GM23338 (cell line): ENCODE measurements at regions not wholly inside any gene's neighbourhood (a gene's known extent, or its start where the extent isn't known, plus 50 kb on each side); places are given as distances from the start of the nearest gene placed in this dataset.

Experiments
- ATAC-seq: fragments of 200-7000 bp; cut with Tn5 transposase; 3 replicates; pipeline ENCODE4 v1.9.1; 2020
- DNase-seq: peaks from one replicate; pipeline ENCODE4 v3.0.0-alpha.2; 2015; ENCODE audit warnings: low spot score
- H2AFZ ChIP-seq: fragments of 200-600 bp; sonication (generic); 2 replicates; pipeline ENCODE4 v1.8.0; 2016; ENCODE audit warnings: antibody characterized with exemption, mild to moderate bottlenecking, moderate library complexity
- H3F3A ChIP-seq: fragments of 200-600 bp; sonication (generic); replicated peaks from 2 replicates; pipeline ENCODE4 v1.8.0; 2017; ENCODE audit warnings: antibody characterized with exemption, mixed run types, low read depth
- H3K27ac ChIP-seq: fragments of 200-600 bp; sonication (generic); 2 replicates; pipeline ENCODE4 v1.6.1; 2016; ENCODE audit warnings: low read depth
- H3K27me3 ChIP-seq: fragments of 200-600 bp; sonication (generic); 2 replicates; pipeline ENCODE4 v1.8.0; 2016; ENCODE audit warnings: mild to moderate bottlenecking, mixed run types, moderate library complexity; ENCODE audit not compliant: insufficient read depth
- H3K36me3 ChIP-seq: fragments of 200-600 bp; sonication (generic); 2 replicates; pipeline ENCODE4 v1.8.0; 2016; ENCODE audit warnings: mild to moderate bottlenecking; ENCODE audit not compliant: insufficient read depth
- H3K4me1 ChIP-seq: fragments of 200-600 bp; sonication (generic); 2 replicates; pipeline ENCODE4 v1.8.0; 2016; ENCODE audit warnings: mild to moderate bottlenecking, moderate library complexity; ENCODE audit not compliant: insufficient read depth
- H3K4me2 ChIP-seq: fragments of 200-600 bp; sonication (generic); 2 replicates; pipeline ENCODE4 v1.7.1; 2017; ENCODE audit warnings: mixed run types
- H3K4me3 ChIP-seq: fragments of 200-600 bp; sonication (generic); 2 replicates; pipeline ENCODE4 v1.6.1; 2016; ENCODE audit warnings: mixed run types
- H3K79me2 ChIP-seq: fragments of 200-600 bp; sonication (generic); replicated peaks from 2 replicates; pipeline ENCODE4 v1.8.0; 2017; ENCODE audit warnings: mild to moderate bottlenecking; ENCODE audit not compliant: insufficient read depth
- H3K9me2 ChIP-seq: fragments of 200-600 bp; sonication (generic); 2 replicates; pipeline ENCODE4 v1.8.0; 2017; ENCODE audit not compliant: insufficient read depth
- H4K20me1 ChIP-seq: fragments of 200-600 bp; sonication (generic); replicated peaks from 2 replicates; pipeline ENCODE4 v1.8.0; 2017; ENCODE audit warnings: mild to moderate bottlenecking; ENCODE audit not compliant: insufficient read depth
- H3K27ac Mint-ChIP-seq: 2 replicates; pipeline ENCODE4 v1.8.0; 2020; ENCODE audit warnings: inconsistent platforms, mild to moderate bottlenecking, moderate library complexity, mixed read lengths
- H3K27me3 Mint-ChIP-seq: 3 replicates; pipeline ENCODE4 v1.8.0; 2022; ENCODE audit warnings: low read depth, mild to moderate bottlenecking, moderate library complexity, mixed read lengths, inconsistent platforms; ENCODE audit not compliant: insufficient read depth, poor library complexity
- H3K36me3 Mint-ChIP-seq: 3 replicates; pipeline ENCODE4 v1.8.0; 2021; ENCODE audit warnings: low read depth, mild to moderate bottlenecking, inconsistent platforms, moderate library complexity, mixed read lengths
- H3K4me1 Mint-ChIP-seq: 3 replicates; pipeline ENCODE4 v1.8.0; 2020; ENCODE audit warnings: mild to moderate bottlenecking, inconsistent platforms, mixed read lengths
- H3K4me3 Mint-ChIP-seq: 3 replicates; pipeline ENCODE4 v1.8.0; 2021; ENCODE audit warnings: moderate library complexity, mild to moderate bottlenecking, inconsistent platforms, mixed read lengths
- H3K9me3 Mint-ChIP-seq: 3 replicates; pipeline ENCODE4 v1.8.0; 2020; ENCODE audit warnings: moderate library complexity, mild to moderate bottlenecking, inconsistent platforms, mixed read lengths
- ETS1 ChIP-seq: IDR thresholded peaks from 2 replicates; pipeline ENCODE4 v1.6.1; 2016; ENCODE audit warnings: antibody characterized with exemption
- EZH2 ChIP-seq: fragments of 200-600 bp; sonication (generic); IDR thresholded peaks from one replicate; pipeline ENCODE4 v1.8.0; 2017; ENCODE audit warnings: antibody characterized with exemption, mild to moderate bottlenecking, low read depth; ENCODE audit not compliant: unreplicated experiment
- EZH2phosphoT487 ChIP-seq: fragments of 200-600 bp; sonication (generic); IDR thresholded peaks from one replicate; pipeline ENCODE4 v1.8.1; 2018; ENCODE audit warnings: antibody characterized with exemption; ENCODE audit not compliant: unreplicated experiment
- NANOG ChIP-seq: IDR thresholded peaks from 2 replicates; pipeline ENCODE4 v1.6.1; 2016; ENCODE audit warnings: antibody characterized with exemption, borderline replicate concordance
- STAT1 ChIP-seq: IDR thresholded peaks from one replicate; pipeline ENCODE4 v1.6.1; 2016; ENCODE audit warnings: antibody characterized with exemption; ENCODE audit not compliant: unreplicated experiment
- ZNF114 ChIP-seq: fragments of 250-450 bp; sonication (Bioruptor Pico); IDR thresholded peaks from 2 replicates; pipeline ENCODE4 v1.5.0; 2020; ENCODE audit warnings: mild to moderate bottlenecking, moderate library complexity
- ZNF462 ChIP-seq: fragments of 250-450 bp; sonication (Bioruptor Pico); IDR thresholded peaks from 2 replicates; pipeline ENCODE4 v1.5.0; 2020; ENCODE audit warnings: mild to moderate bottlenecking, moderate library complexity

- no peak for TF ChIP-seq NANOG
- TF ChIP-seq STAT1, result no peak
- no peak for TF ChIP-seq EZH2phosphoT487
- no peak for TF ChIP-seq ZNF114 (CRISPR knock-in tag)
- no peak for TF ChIP-seq ETS1
- TF ChIP-seq EZH2, result no peak
- TF ChIP-seq ZNF462, result no peak
- Mint-ChIP-seq H3K4me3 (no peak overlapping the region), H3K9me3 (peaks cover 6% of the 10 kb centered on the region; the same call in 2 of the 3 replicates), H3K27ac (no peak overlapping the region), H3K27me3 (no peaks in the 10 kb centered on the region), H3K36me3 (0 out of 3 replicates have a peak, but pooled peaks cover 3% of the 10 kb centered on the region), H3K4me1 (peaks cover 3% of the 10 kb centered on the region)
- ATAC-seq, result peak; percentile 54; the same call in 2 of the 3 replicates
- H3K4me3 ChIP-seq, result no peak overlapping the region
- H3K27me3 ChIP-seq, result no peaks in the 10 kb centered on the region
- no peaks in the 10 kb centered on the region for H3F3A ChIP-seq
- no peaks in the 10 kb centered on the region for H3K79me2 ChIP-seq
- no peak for DNase-seq
- H3K9me2 ChIP-seq, result no peaks in the 10 kb centered on the region
- H3K4me1 ChIP-seq, result 0 out of 2 replicates have a peak, but pooled peaks cover 9% of the 10 kb centered on the region
- no peaks in the 10 kb centered on the region for H4K20me1 ChIP-seq
- H3K36me3 ChIP-seq, result no peaks in the 10 kb centered on the region
- H3K27ac ChIP-seq, result no peak overlapping the region
- peak overlapping the region; percentile 70; the same call in 1 of the 2 replicates for H2AFZ ChIP-seq
- H3K4me2 ChIP-seq, result no peak overlapping the region
Measured at GRCh38 chr6:121867095-121867494, 431.6 kb downstream of the GJA1 start.
